Activated T-helper 1 cell treated with anti-CD3 and anti-CD28 coated beads, Interleukin-2, amount 50 U/mL, for 16 hours (primary cell): ENCODE measurements at regions not wholly inside any gene's neighbourhood (a gene's known extent, or its start where the extent isn't known, plus 50 kb on each side); places are given as distances from the start of the nearest gene placed in this dataset.
"Not testable (repeated sequence)": the region's sequence is repeated elsewhere in the genome, so short reads cannot be mapped to it uniquely, and the experiment has no call there.

Source experiments
- DNase-seq, 2 donors: peaks; one replicate each; pipeline ENCODE4 v3.0.0-alpha.2; 2020; ENCODE audit warnings: low read depth in 1 of 2, low spot score in 1 of 2

- no peak for DNase-seq
Measured at GRCh38 chr12:131387281-131388163, 323.4 kb upstream of the SFSWAP start.

GRCh38 chr12:131388164-131389053 lies 322.5 kb upstream of the SFSWAP start:
- not testable (repeated sequence) for DNase-seq

DNA sequence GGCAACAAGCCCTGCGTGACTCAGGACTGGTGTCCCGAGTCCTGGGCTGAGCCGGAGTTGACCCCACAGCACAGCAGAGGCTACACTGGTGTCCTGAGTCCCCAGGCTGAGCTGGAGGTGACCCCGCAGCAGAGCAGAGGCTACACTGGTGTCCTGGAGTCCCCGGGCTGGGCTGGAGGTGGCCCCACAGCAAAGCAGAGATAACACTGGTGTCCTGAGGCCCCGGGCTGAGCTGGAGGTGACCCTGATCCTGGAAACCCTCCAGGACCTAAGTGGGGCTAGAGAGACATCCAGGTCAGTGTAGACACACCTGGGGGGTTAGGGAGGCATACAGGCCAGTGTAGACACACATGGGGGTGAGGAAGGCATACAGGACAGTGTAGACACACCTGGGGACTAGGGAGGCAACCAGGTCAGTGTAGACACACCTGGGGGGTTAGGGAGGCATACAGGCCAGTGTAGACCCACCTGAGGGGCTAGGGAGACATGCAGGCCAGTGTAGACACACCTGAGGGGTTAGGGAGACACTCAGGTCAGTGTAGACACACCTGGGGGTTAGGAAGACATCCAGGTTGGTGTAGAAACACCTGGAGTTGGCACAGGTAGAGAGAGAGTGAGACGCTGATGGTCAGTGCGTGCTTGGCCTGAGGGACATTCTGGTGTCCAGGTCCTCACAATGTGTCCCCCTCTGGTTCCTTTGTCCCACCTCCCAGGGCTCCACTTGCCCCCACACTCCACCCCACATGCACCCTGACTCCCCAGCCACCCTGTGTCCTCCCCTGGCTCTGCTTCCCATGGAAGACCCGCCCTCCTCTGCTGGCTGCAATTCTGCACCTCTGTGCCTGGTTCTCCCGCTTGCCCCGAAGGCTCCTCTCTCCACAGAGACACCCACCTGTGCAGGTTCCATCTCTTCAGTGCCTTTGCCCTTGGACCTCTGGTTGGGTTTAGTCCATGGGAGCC lies 321.6 kb upstream of the SFSWAP start:
- no peak for DNase-seq

- no peak for DNase-seq
Measured at GRCh38 chr12:131390412-131391334, 320.2 kb upstream of the SFSWAP start.

DNA sequence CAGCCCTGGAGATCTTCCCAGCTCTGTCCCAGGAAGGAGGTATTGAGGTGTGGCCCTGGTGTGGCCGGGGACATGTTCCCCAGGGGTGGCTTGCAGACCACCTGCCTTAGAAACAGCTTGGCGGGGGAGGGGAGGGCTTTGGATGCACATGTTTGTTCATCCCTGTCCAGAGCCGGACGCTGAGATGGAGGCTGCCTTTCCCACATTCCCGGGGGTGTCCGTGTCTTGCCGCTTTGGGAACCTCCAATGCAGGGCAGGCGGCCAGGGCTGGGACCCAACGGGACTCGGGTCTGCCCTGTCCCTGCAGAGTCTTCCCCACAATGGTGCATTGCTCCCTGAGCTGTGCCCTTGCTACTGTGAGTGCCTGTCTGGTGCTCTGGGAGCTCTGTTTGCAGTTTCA lies 319.5 kb upstream of the SFSWAP start:
- DNase-seq, result no peak

- DNase-seq, result not testable (repeated sequence)
Measured at GRCh38 chr12:131394752-131395151, 316.1 kb upstream of the SFSWAP start.

DNA sequence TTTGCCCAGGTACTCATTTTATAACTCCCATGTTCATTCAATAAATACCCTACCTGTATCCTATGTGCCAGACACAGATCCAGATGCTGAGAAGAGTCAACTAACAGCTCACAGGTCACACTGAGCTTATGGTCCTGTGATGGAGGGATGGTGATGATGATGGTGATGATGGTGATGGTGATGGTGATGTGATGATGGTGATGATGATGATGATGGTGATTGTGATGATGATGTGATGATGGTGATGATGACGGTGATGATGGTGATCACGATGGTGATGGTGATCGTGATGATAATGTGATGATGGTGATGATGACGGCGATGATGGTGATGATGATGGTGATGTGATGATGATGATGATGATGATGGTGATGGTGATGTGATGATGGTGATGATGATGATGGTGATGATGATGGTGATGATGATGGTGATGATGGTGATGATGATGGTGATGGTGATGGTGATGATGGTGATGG lies 315.6 kb upstream of the SFSWAP start:
- DNase-seq, result not testable (repeated sequence)

- DNase-seq, result no peak
Measured at GRCh38 chr12:131395971-131396573, 314.8 kb upstream of the SFSWAP start.

- no peak for DNase-seq
Measured at GRCh38 chr12:131397493-131398181, 313.3 kb upstream of the SFSWAP start.

DNA sequence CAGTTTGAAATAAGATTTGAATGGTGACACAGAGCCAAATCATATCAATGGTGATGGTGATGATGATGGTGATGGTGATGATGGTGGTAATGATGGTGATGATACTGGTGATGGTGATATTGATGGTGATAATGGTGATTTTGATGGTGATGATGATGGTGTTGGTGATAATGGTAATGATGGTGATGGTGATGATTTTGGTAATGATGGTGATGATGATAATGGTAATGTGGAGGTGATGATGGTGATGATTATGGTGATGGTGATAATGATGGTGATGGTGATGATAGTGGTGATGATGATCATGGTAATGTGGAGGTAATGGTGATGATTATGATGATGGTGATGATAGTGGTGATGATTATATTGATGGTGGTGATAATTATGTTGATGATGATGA lies 311.9 kb upstream of the SFSWAP start:
- no peak for DNase-seq

GRCh38 chr12:131400668-131401294 lies 310.1 kb upstream of the SFSWAP start:
- not testable (repeated sequence) for DNase-seq

DNA sequence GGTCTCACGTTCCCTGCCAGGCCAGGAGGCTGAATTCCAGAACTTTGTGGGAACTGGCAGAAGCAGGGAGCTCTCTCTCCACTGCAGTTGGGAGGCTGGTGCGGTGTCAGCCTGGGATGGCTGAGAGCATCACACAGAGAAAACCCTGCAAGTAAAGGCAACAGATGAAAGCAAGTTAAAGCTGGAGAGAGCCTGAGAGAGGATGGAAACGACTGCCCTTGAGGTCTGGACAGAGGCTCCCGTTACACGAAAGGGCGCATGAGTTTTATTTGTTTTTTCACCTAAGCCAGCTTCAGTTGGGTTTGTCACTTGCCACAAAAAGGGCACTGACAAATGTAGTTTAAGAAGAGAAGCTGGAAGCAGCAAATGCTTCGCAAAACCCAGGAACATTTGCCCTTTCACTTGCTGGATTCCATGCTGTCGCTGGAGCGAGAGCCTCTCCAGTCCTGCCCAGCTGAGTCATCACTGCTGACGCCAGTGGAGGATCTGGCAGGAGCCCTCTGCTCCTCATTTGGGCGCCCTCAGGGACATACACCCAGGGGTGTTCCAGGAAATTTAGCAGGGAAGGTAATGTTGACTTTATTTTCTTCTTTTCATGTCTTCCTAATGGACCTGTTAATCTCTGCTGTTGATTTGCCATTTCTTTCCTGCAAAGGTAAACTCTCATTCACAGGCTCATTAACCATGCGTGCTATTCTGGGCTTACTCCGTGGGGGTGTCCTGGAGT lies 308.8 kb upstream of the SFSWAP start:
- DNase-seq, result not testable (repeated sequence)

GRCh38 chr12:131402781-131403396 lies 308.0 kb upstream of the SFSWAP start:
- DNase-seq, result no peak

GRCh38 chr12:131403676-131404075 lies 307.2 kb upstream of the SFSWAP start:
- DNase-seq, result no peak

DNA sequence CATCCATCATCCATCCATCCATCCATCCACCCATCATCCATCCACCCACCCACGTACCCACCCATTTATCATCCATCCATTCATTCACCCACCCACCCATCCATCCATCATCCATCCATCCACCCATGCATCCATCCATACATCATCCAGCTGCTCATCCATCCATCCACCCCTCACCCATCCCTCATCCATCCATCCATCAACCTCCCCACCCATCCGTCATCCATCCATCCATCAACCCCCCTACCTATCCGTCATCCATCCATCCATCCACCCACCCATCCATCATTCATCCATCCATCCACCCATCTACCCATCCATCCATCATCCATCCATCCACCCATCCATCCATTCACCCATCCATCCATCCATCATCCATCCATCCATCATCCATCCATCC lies 306.2 kb upstream of the SFSWAP start:
- no peak for DNase-seq

GRCh38 chr12:131407221-131408035 lies 303.5 kb upstream of the SFSWAP start:
- no peak for DNase-seq
